DND-41 (cell line): ENCODE measurements at regions not wholly inside any gene's neighbourhood (a gene's known extent, or its start where the extent isn't known, plus 50 kb on each side); places are given as distances from the start of the nearest gene placed in this dataset.

Experiments
- ATAC-seq: fragments of 200-7000 bp; cut with Tn5 transposase; 3 replicates; pipeline ENCODE4 v1.9.1; 2021; ENCODE audit warnings: low read depth; ENCODE audit not compliant: insufficient read depth
- DNase-seq: peaks from one replicate; pipeline ENCODE4 v3.0.0-alpha.2; 2020
- H2AFZ ChIP-seq: 2 replicates; pipeline ENCODE4 v1.6.0; 2012; ENCODE audit warnings: low read depth, low read length
- H3K27ac ChIP-seq: 2 replicates; pipeline ENCODE4 v1.5.1; 2012; ENCODE audit warnings: low read length, inconsistent platforms
- H3K27me3 ChIP-seq: fragments of 200-600 bp; sonication (generic); 2 replicates; pipeline ENCODE4 v1.6.0; 2012; ENCODE audit warnings: low read length, mild to moderate bottlenecking, inconsistent platforms; ENCODE audit not compliant: insufficient read depth, poor library complexity
- H3K36me3 ChIP-seq: 2 replicates; pipeline ENCODE4 v1.5.1; 2012; ENCODE audit warnings: low read length, inconsistent platforms; ENCODE audit not compliant: insufficient read depth
- H3K4me1 ChIP-seq: 2 replicates; pipeline ENCODE4 v1.5.1; 2012; ENCODE audit warnings: mild to moderate bottlenecking, low read length; ENCODE audit not compliant: insufficient read depth
- H3K4me2 ChIP-seq: 2 replicates; pipeline ENCODE4 v1.6.0; 2012; ENCODE audit warnings: mild to moderate bottlenecking, moderate library complexity, low read length, inconsistent platforms; ENCODE audit not compliant: insufficient read depth
- H3K4me3 ChIP-seq, 2 experiments: fragments of 200-600 bp in 1 of 2; shearing (Covaris generic) in 1 of 2; 2 replicates each; pipeline ENCODE4 v1.5.1; 2012 to 2016; ENCODE audit warnings: inconsistent platforms in 2 of 2, low read length in 2 of 2, mild to moderate bottlenecking in 2 of 2, low read depth in 1 of 2, moderate library complexity in 1 of 2
- H3K79me2 ChIP-seq: 2 replicates; pipeline ENCODE4 v1.6.0; 2012; ENCODE audit warnings: low read length, inconsistent platforms; ENCODE audit not compliant: insufficient read depth
- H3K9ac ChIP-seq: 2 replicates; pipeline ENCODE4 v1.6.0; 2012; ENCODE audit warnings: low read depth, mild to moderate bottlenecking, inconsistent platforms, low read length, moderate library complexity
- H3K9me3 ChIP-seq: 2 replicates; pipeline ENCODE4 v1.5.1; 2012; ENCODE audit warnings: low read length, moderate library complexity, mild to moderate bottlenecking, inconsistent platforms; ENCODE audit not compliant: insufficient read depth, severe bottlenecking
- H4K20me1 ChIP-seq: 2 replicates; pipeline ENCODE4 v1.6.0; 2012; ENCODE audit warnings: low read length; ENCODE audit not compliant: insufficient read depth
- CTCF ChIP-seq: IDR thresholded peaks from 2 replicates; pipeline ENCODE4 v1.5.1; 2012; ENCODE audit warnings: borderline replicate concordance, low read length, moderate library complexity, mild to moderate bottlenecking; ENCODE audit not compliant: poor library complexity, severe bottlenecking; ENCODE audit errors: extremely low read depth
- EZH2 ChIP-seq: IDR thresholded peaks from 3 replicates; pipeline ENCODE4 v1.6.1; 2012; ENCODE audit warnings: borderline replicate concordance, low read depth, mild to moderate bottlenecking, moderate library complexity, low read length, inconsistent platforms; ENCODE audit not compliant: severe bottlenecking

DNA sequence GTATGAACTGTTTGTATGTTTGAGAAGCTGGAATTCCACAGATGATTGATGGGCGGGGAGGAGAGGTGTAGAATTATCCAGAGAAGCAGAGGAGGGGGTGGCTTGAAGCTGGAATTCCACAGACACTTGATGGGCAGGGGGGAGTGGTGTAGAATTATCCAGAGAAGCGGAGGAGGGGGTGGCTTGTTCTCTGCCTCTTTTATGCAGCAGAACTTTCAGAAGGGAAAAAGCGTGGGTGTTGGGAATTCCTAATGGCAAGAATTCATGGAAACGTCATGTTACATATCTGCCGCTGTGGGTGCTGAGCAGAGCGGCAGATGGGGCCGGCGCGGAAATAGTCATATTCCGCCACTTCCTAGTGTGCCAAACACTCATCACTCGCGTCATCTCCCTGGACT is 167.9 kb upstream of the KCNG1 start:
- H3K79me2 ChIP-seq, result no peaks in the 10 kb centered on the region
- no peaks in the 10 kb centered on the region for H4K20me1 ChIP-seq
- peaks cover 6% of the 10 kb centered on the region for H3K27me3 ChIP-seq
- H3K27ac ChIP-seq, result no peak overlapping the region
- no peak for DNase-seq
- no peaks in the 10 kb centered on the region for H3K9me3 ChIP-seq
- H3K9ac ChIP-seq, result no peak overlapping the region
- H3K4me1 ChIP-seq, result no peaks in the 10 kb centered on the region
- TF ChIP-seq CTCF, result no peak
- TF ChIP-seq EZH2, result no peak
- no peak overlapping the region for H2AFZ ChIP-seq
- no peak for ATAC-seq
- H3K4me3 ChIP-seq, result no peak overlapping the region
- no peaks in the 10 kb centered on the region for H3K36me3 ChIP-seq
- H3K4me2 ChIP-seq, result no peak overlapping the region

GRCh38 chr20:51189814-51190782 is 167.2 kb upstream of the KCNG1 start:
- H3K79me2 ChIP-seq, result no peaks in the 10 kb centered on the region
- no peaks in the 10 kb centered on the region for H4K20me1 ChIP-seq
- no peak overlapping the region for H3K27ac ChIP-seq
- H3K27me3 ChIP-seq, result peaks cover 7% of the 10 kb centered on the region
- H3K9ac ChIP-seq, result no peak overlapping the region
- H3K4me3 ChIP-seq, result no peak overlapping the region
- H3K4me2 ChIP-seq, result no peak overlapping the region
- H3K9me3 ChIP-seq, result no peaks in the 10 kb centered on the region
- DNase-seq, result no peak
- no peaks in the 10 kb centered on the region for H3K4me1 ChIP-seq
- no peaks in the 10 kb centered on the region for H3K36me3 ChIP-seq
- TF ChIP-seq CTCF (no peak), EZH2 (no peak)
- ATAC-seq, result no peak
- H2AFZ ChIP-seq, result no peak overlapping the region

- no peaks in the 10 kb centered on the region for H3K79me2 ChIP-seq
- H4K20me1 ChIP-seq, result no peaks in the 10 kb centered on the region
- no peaks in the 10 kb centered on the region for H3K9me3 ChIP-seq
- H2AFZ ChIP-seq, result no peak overlapping the region
- H3K4me2 ChIP-seq, result no peak overlapping the region
- no peak for TF ChIP-seq CTCF
- no peak for TF ChIP-seq EZH2
- H3K4me3 ChIP-seq, result no peak overlapping the region
- DNase-seq (no peak), ATAC-seq (no peak)
- H3K9ac ChIP-seq, result no peak overlapping the region
- H3K27me3 ChIP-seq, result peaks cover 9% of the 10 kb centered on the region
- H3K27ac ChIP-seq, result no peak overlapping the region
- no peaks in the 10 kb centered on the region for H3K36me3 ChIP-seq
- H3K4me1 ChIP-seq, result no peaks in the 10 kb centered on the region
Observed at GRCh38 chr20:51188941-51189340, 166.0 kb upstream of the KCNG1 start.
